Peyer's patch (tissue), 4 donors: ENCODE measurements at regions not wholly inside any gene's neighbourhood (a gene's known extent, or its start where the extent isn't known, plus 50 kb on each side); places are given as distances from the start of the nearest gene placed in this dataset.

Experiments
- POLR2A ChIP-seq, 2 donors: fragments of 450-650 bp; IDR thresholded peaks; one replicate each; pipeline ENCODE4 v1.5.1; 2017; ENCODE audit warnings: antibody characterized with exemption in 2 of 2, mild to moderate bottlenecking in 2 of 2, moderate library complexity in 2 of 2
- TF ChIP-seq, protein P1 (sequence below), 6 experiments: fragments of 450-650 bp in 4 of 6; fragments of 200-600 bp in 2 of 6; sonication (generic) in 1 of 6; IDR thresholded peaks; one replicate each; pipeline ENCODE4 v1.5.1; 2017 to 2019; ENCODE audit warnings: antibody characterized with exemption in 6 of 6, mild to moderate bottlenecking in 3 of 6, moderate library complexity in 1 of 6

DNA sequence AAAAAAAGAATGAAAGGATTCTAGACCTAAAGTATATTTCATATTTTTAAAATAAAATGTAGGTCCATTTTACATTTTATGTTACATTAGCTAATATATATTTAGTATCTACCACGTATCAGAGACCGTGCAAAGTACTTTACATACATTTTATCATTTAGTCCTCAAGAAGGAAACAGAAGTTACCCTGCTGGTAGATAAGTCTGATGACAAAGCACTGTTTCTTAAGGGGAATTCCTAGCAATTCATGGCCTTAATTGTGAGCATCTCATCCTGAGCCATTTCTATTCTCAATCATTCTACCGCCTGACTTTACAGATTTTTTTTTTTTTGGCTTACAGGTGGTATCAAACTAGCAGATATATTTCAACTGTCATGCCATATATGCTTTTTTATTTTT is 367.7 kb downstream of the PRELID2 start:
- TF ChIP-seq, protein P1, sequence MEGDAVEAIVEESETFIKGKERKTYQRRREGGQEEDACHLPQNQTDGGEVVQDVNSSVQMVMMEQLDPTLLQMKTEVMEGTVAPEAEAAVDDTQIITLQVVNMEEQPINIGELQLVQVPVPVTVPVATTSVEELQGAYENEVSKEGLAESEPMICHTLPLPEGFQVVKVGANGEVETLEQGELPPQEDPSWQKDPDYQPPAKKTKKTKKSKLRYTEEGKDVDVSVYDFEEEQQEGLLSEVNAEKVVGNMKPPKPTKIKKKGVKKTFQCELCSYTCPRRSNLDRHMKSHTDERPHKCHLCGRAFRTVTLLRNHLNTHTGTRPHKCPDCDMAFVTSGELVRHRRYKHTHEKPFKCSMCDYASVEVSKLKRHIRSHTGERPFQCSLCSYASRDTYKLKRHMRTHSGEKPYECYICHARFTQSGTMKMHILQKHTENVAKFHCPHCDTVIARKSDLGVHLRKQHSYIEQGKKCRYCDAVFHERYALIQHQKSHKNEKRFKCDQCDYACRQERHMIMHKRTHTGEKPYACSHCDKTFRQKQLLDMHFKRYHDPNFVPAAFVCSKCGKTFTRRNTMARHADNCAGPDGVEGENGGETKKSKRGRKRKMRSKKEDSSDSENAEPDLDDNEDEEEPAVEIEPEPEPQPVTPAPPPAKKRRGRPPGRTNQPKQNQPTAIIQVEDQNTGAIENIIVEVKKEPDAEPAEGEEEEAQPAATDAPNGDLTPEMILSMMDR (IDR thresholded peaks at IDR 0.05), result no peak
- no peak for TF ChIP-seq POLR2A (IDR thresholded peaks at IDR 0.05)
